B cell (primary cell): ENCODE measurements at regions not wholly inside any gene's neighbourhood (a gene's known extent, or its start where the extent isn't known, plus 50 kb on each side); places are given as distances from the start of the nearest gene placed in this dataset.
"Not testable (repeated sequence)": the region's sequence is repeated elsewhere in the genome, so short reads cannot be mapped to it uniquely, and the experiment has no call there.

ENCODE experiments used
- ATAC-seq: fragments of 200-7000 bp; cut with Tn5 transposase; one replicate; pipeline ENCODE4 v1.10.0; 2021; ENCODE audit warnings: low read depth, mild to moderate bottlenecking, moderate number of reproducible peaks, moderate library complexity
- CTCF ChIA-PET: fragments of 350-600 bp; sonication (Branson Sonifier 250); formaldehyde crosslinking; loops from one replicate; lab custom pipeline; 2021; ENCODE audit warnings: antibody characterized with exemption, inconsistent platforms; lab: Charles Lee
- POLR2A ChIA-PET: fragments of 350-600 bp; sonication (Branson Sonifier 250); formaldehyde crosslinking; loops from one replicate; lab custom pipeline; 2021; ENCODE audit warnings: antibody characterized with exemption; lab: Charles Lee
- DNase-seq: peaks from one replicate; pipeline ENCODE4 v3.0.0; 2013
- H2AFZ ChIP-seq: 2 replicates; pipeline ENCODE4 v1.6.1; 2012; ENCODE audit warnings: mild to moderate bottlenecking, low read depth, low read length; ENCODE audit not compliant: insufficient read depth, poor library complexity, severe bottlenecking
- H3K27ac ChIP-seq, 2 donors: 1 replicate in 1 of 2; 2 replicates in 1 of 2; pipeline ENCODE4 v1.5.1; 2012 to 2013; ENCODE audit warnings: low read length in 2 of 2, mild to moderate bottlenecking in 2 of 2, moderate library complexity in 1 of 2
- H3K27me3 ChIP-seq, 4 experiments: fragments of 200-600 bp in 1 of 4; sonication (generic) in 1 of 4; replicated peaks in 1 of 4; 1 replicate in 2 of 4; 2 replicates in 2 of 4; pipeline versions ENCODE4 v1.6.1 to v1.7.0; 2013 to 2016; ENCODE audit warnings: low read length in 3 of 4, mild to moderate bottlenecking in 2 of 4, mixed read lengths in 1 of 4, moderate library complexity in 1 of 4; ENCODE audit not compliant: insufficient read depth in 4 of 4, control insufficient read depth in 3 of 4; ENCODE audit errors: control extremely low read depth in 1 of 4
- H3K36me3 ChIP-seq, 2 experiments: replicated peaks in 1 of 2; 1 replicate in 1 of 2; 2 replicates in 1 of 2; pipeline versions ENCODE4 v1.6.1 to v1.7.1; 2013; ENCODE audit warnings: low read length in 1 of 2; ENCODE audit not compliant: insufficient read depth in 2 of 2, control insufficient read depth in 1 of 2; ENCODE audit errors: control extremely low read depth in 1 of 2, extremely low read depth in 1 of 2
- H3K4me1 ChIP-seq, 2 donors: fragments of 200-600 bp in 1 of 2; sonication (generic) in 1 of 2; 1 replicate in 1 of 2; 2 replicates in 1 of 2; pipeline versions ENCODE4 v1.5.1 to v1.6.1; 2013 to 2017; ENCODE audit warnings: low read length in 2 of 2; ENCODE audit not compliant: control insufficient read depth in 2 of 2, insufficient read depth in 2 of 2
- H3K4me2 ChIP-seq: replicated peaks from 2 replicates; pipeline ENCODE3; 2012; ENCODE audit warnings: mild to moderate bottlenecking, low read depth, low read length; ENCODE audit not compliant: poor library complexity, severe bottlenecking
- H3K4me3 ChIP-seq, 5 experiments: fragments of 200-600 bp in 1 of 5; sonication (generic) in 1 of 5; 1 replicate in 3 of 5; 2 replicates in 2 of 5; pipeline versions ENCODE4 v1.5.1 to v1.7.0; 2011 to 2016; ENCODE audit warnings: low read length in 4 of 5, mild to moderate bottlenecking in 4 of 5, low read depth in 2 of 5, control low read depth in 1 of 5, moderate library complexity in 1 of 5; ENCODE audit not compliant: insufficient read depth in 1 of 5; ENCODE audit errors: control extremely low read depth in 1 of 5, extremely low read depth in 1 of 5
- H3K79me2 ChIP-seq: fragments of 200-600 bp; sonication (generic); one replicate; pipeline ENCODE4 v1.6.0; 2016; ENCODE audit warnings: low read length; ENCODE audit not compliant: control insufficient read depth, insufficient read depth
- H3K9ac ChIP-seq: fragments of 200-600 bp; sonication (generic); 2 replicates; pipeline ENCODE4 v1.6.1; 2017; ENCODE audit warnings: mild to moderate bottlenecking, low read length, moderate library complexity
- H3K9me3 ChIP-seq, 3 donors: one replicate each; pipeline versions ENCODE4 v1.6.1 to v1.7.1; 2013; ENCODE audit warnings: low read length in 2 of 3; ENCODE audit not compliant: control insufficient read depth in 2 of 3, insufficient read depth in 1 of 3; ENCODE audit errors: control extremely low read depth in 1 of 3
- H4K20me1 ChIP-seq: 2 replicates; pipeline ENCODE4 v1.6.0; 2012; ENCODE audit warnings: mild to moderate bottlenecking, low read length; ENCODE audit not compliant: insufficient read depth, control insufficient read depth, poor library complexity, severe bottlenecking
- H3K27ac Mint-ChIP-seq: one replicate; pipeline ENCODE4 v1.8.0; 2021; ENCODE audit warnings: mixed read lengths
- H3K27me3 Mint-ChIP-seq: one replicate; pipeline ENCODE4 v1.8.0; 2021; ENCODE audit warnings: mixed read lengths
- H3K4me1 Mint-ChIP-seq: one replicate; pipeline ENCODE4 v1.8.0; 2021; ENCODE audit warnings: mixed read lengths
- H3K4me3 Mint-ChIP-seq: one replicate; pipeline ENCODE4 v1.8.0; 2021; ENCODE audit warnings: mixed read lengths
- H3K9me3 Mint-ChIP-seq: one replicate; pipeline ENCODE4 v1.8.0; 2022; ENCODE audit warnings: mixed read lengths; ENCODE audit not compliant: insufficient read depth
- EZH2 ChIP-seq: IDR thresholded peaks from 2 replicates; pipeline ENCODE4 v1.6.1; 2012; ENCODE audit warnings: borderline replicate concordance, low read depth, mild to moderate bottlenecking, moderate library complexity, low read length; ENCODE audit not compliant: insufficient read depth, poor library complexity, severe bottlenecking
- WGBS: methylation state at CpG from one replicate; pipeline ENCODE4 v1.1.5; 2013; ENCODE audit warnings: missing lambda C conversion rate; ENCODE audit not compliant: insufficient coverage; 5-methylcytosine and 5-hydroxymethylcytosine counted together
- intact Hi-C: fragments of 100-400 bp; cut with micrococcal nuclease; formaldehyde crosslinking; loops from one replicate; pipeline ENCODE4 v1.10.0; 2022
- TF ChIP-seq, protein P1 (sequence below): fragments of 200-600 bp; IDR thresholded peaks from one replicate; pipeline ENCODE4 v1.8.0; 2022; ENCODE audit warnings: antibody characterized with exemption, mild to moderate bottlenecking

DNA sequence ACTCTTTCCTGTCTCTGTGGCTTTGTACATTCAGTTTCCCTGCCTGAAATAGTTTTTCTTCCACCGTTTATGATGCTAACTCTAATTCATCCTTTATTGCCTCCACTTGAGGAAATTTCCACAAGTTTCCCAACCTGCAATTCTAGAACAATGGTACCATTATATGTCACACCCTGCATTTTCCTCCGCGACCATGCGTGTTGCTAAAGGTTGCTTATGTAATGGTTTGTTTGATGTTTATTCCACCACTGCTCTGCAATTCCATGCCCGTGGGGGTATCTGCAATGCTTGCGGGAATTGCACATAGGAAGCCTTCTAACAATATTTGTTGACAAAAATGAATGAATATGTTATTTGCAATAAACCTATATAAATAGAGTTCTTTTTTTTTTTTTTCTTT, 69.5 kb upstream of the ST8SIA6 start:
- Histone ChIP-seq H3K4me3 (no peak overlapping the region), H3K79me2 (no peaks in the 10 kb centered on the region), H3K27ac (no peak overlapping the region), H4K20me1 (no peaks in the 10 kb centered on the region), H3K4me2 (no peak overlapping the region), H3K9ac (no peak overlapping the region), H3K27me3 (no peaks in the 10 kb centered on the region), H2AFZ (no peak overlapping the region), H3K36me3 (no peaks in the 10 kb centered on the region), H3K9me3 (peaks cover 0 to 2% (median 0%) of the 10 kb centered on the region in 3 donors), H3K4me1 (no peaks in the 10 kb centered on the region)
- intact Hi-C loops, result no loop called here
- CTCF ChIA-PET, result no interaction called here
- no peak overlapping the region for H3K27ac Mint-ChIP-seq
- 100% methylated on average over 1 of the region's 6 CpGs for WGBS
- TF ChIP-seq, protein P1, sequence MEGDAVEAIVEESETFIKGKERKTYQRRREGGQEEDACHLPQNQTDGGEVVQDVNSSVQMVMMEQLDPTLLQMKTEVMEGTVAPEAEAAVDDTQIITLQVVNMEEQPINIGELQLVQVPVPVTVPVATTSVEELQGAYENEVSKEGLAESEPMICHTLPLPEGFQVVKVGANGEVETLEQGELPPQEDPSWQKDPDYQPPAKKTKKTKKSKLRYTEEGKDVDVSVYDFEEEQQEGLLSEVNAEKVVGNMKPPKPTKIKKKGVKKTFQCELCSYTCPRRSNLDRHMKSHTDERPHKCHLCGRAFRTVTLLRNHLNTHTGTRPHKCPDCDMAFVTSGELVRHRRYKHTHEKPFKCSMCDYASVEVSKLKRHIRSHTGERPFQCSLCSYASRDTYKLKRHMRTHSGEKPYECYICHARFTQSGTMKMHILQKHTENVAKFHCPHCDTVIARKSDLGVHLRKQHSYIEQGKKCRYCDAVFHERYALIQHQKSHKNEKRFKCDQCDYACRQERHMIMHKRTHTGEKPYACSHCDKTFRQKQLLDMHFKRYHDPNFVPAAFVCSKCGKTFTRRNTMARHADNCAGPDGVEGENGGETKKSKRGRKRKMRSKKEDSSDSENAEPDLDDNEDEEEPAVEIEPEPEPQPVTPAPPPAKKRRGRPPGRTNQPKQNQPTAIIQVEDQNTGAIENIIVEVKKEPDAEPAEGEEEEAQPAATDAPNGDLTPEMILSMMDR, result no peak
- no peak overlapping the region for H3K4me3 Mint-ChIP-seq
- POLR2A ChIA-PET, result no interaction called here
- ATAC-seq, result no peak
- H3K4me1 Mint-ChIP-seq, result no peaks in the 10 kb centered on the region
- peaks cover 5% of the 10 kb centered on the region for H3K27me3 Mint-ChIP-seq
- no peaks in the 10 kb centered on the region for H3K9me3 Mint-ChIP-seq
- DNase-seq, result no peak

- Histone ChIP-seq H3K27ac (no peak overlapping the region), H3K9ac (no peak overlapping the region), H3K4me2 (no peak overlapping the region), H3K79me2 (no peaks in the 10 kb centered on the region), H3K9me3 (peaks cover 0 to 2% (median 0%) of the 10 kb centered on the region in 3 donors), H3K4me3 (no peak overlapping the region), H2AFZ (no peak overlapping the region), H4K20me1 (no peaks in the 10 kb centered on the region), H3K36me3 (no peaks in the 10 kb centered on the region), H3K4me1 (no peaks in the 10 kb centered on the region), H3K27me3 (no peaks in the 10 kb centered on the region)
- Mint-ChIP-seq H3K4me1 (no peaks in the 10 kb centered on the region), H3K9me3 (no peaks in the 10 kb centered on the region), H3K27ac (no peak overlapping the region), H3K4me3 (no peak overlapping the region), H3K27me3 (peaks cover 2% of the 10 kb centered on the region)
- POLR2A ChIA-PET, result no interaction called here
- WGBS, result 94% methylated on average over 3 of the region's 4 CpGs
- TF ChIP-seq, protein P1, result no peak
- TF ChIP-seq EZH2, result no peak
- CTCF ChIA-PET, result no interaction called here
- DNase-seq (no peak), ATAC-seq (no peak)
- intact Hi-C loops, result no loop called here
These were observed 68.9 kb upstream of the ST8SIA6 start for GRCh38 chr10:17523246-17523753.

GRCh38 chr10:17522269-17522668, 67.9 kb upstream of the ST8SIA6 start:
- ATAC-seq, POLR2A ChIA-PET, H3K27ac ChIP-seq, H2AFZ ChIP-seq, H3K79me2 ChIP-seq, H3K27me3 Mint-ChIP-seq, H3K27ac Mint-ChIP-seq, H3K9ac ChIP-seq, H3K9me3 ChIP-seq, H3K9me3 Mint-ChIP-seq, H3K4me1 Mint-ChIP-seq, H3K27me3 ChIP-seq, H3K4me3 ChIP-seq, H4K20me1 ChIP-seq, CTCF ChIA-PET, H3K36me3 ChIP-seq, H3K4me1 ChIP-seq, H3K4me2 ChIP-seq, H3K4me3 Mint-ChIP-seq, intact Hi-C loops, DNase-seq: not testable (repeated sequence)
- no CpG with 5 or more reads among the region's 2 CpGs for whole genome bisulfite sequencing
